ENCODE measurements at regions not wholly inside any gene's neighbourhood (a gene's known extent, or its start where the extent isn't known, plus 50 kb on each side); places are given as distances from the start of the nearest gene placed in this dataset.
"Not testable (repeated sequence)": the region's sequence is repeated elsewhere in the genome, so short reads cannot be mapped to it uniquely, and the experiment has no call there.

- DNase-seq, result not testable (repeated sequence)
Measured at GRCh38 chr17:77533697-77534096, 392.9 kb downstream of the SEC14L1 start.

DNA sequence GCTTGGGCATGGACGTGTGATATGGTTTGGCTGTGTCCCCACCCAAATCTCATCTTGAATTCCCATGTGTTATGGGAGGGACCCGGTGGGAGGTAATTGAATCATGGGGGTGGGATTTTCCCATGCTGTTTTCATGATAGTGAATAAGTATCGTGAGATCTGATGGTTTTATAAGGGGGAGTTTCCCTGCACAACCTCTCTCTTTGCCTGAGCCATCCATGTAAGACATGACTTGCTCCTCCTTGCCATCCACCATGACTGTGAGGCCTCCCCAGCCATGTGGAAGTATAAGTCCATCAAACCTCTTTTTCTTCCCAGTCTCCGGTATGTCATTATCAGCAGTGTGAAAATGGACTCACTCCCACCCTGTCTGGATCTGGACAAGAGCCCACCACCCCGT is 393.4 kb downstream of the SEC14L1 start:
- no peak for DNase-seq

GRCh38 chr17:77535435-77535834 is 394.7 kb downstream of the SEC14L1 start:
- no peak for DNase-seq

GRCh38 chr17:77535892-77536291 is 395.1 kb downstream of the SEC14L1 start:
- DNase-seq, result no peak

DNA sequence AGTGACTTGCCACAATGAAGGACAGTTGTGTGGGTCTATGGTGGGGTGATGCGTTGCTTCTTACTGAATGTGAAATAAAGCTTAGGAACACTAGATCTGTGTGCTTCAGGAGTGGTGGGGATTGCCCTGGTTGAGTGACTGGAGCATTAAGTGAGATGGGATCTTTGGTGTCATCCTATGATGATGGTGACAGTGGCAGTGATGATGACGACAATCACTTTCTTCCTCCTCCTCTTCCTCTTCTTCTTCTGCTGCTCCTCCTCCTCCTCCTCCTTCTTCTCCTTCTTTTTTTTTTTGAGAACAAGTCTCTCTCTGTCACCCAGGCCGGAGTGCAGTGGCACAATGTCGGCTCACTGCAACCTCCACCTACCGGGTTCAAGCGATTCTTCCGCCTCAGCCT is 396.8 kb downstream of the SEC14L1 start:
- no peak for DNase-seq

DNA sequence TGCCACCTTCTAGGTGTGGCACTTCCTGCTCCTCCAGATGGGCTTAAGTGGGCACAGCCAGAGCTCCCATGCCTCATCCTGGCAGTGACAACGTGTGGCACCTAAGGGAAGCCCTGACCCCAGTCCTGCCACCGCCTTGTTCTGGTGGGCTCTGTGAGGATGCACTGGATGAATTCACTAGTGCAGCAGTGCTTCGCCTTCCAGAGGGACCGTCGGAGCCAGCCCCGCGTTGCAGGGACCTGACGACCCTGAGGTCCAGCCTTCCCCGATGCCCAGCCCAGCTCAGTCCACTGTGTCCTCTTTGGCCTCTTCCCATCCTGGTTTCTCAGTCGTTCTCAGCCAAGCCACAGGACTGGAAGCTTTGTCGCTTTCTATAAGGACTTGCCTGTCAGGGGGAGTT is 399.8 kb downstream of the SEC14L1 start:
- no peak for DNase-seq

DNA sequence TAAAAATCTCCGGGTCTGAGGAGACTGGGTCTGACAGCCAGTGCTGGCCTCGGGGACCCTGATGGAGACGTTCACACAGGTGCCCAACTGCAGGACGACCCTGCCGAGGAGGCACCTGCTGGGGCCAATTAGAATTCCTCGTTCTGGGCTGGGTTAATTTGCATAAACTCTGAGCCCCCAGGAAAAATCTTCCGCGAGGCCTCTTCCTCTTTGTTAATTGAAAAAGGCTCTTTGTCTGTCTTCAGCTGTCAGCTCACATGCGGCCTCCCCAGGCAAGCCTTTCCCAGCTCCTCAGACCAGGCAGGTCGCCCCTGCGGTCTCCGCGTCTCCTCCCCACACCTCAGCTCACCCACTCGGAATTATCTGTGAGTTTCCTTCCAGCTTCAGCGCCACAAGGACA is 400.2 kb downstream of the SEC14L1 start:
- DNase-seq, result peak; percentile 64

DNA sequence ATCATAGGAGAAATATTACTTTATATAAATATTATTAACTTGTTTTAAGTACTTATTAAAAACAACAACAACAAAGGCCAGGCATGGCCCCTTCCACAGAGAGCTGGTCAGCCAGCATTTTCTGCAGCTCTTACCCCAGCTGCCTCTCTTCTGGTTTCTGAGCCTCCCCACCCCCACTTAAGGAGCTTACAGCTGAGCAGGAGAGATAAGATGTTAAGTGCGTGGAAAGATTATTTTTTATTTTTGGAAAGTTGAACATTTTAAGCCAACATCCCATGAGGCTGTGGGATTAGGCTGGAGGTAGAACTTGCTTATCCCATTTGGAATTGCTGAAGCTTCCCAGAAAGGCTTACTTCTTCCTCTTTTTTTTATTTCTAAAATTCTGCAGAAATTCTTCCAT is 401.2 kb downstream of the SEC14L1 start:
- no peak for DNase-seq

- DNase-seq, result peak; percentile 70
Measured at GRCh38 chr17:77542551-77543490, 402.1 kb downstream of the SEC14L1 start.

DNA sequence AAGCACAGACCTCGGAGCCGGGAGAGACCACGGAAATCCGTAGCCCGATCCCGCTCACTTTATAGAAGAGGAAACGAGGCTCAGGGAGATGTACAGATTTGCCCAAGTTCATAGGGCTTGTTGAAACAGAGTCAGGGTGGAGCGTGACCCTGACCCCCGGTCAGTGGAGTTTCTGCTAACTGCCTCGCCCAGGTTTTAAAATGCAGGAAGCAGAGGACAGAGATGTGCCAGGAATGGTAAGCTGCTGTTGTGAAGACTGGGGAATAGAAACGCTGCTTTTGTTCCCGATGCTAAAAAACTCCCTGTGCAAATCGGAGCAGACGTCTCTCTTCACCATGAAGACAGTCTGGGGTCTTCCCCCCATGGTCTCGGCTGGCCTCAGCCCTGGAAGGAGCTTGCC is 403.0 kb downstream of the SEC14L1 start:
- DNase-seq, result no peak

DNA sequence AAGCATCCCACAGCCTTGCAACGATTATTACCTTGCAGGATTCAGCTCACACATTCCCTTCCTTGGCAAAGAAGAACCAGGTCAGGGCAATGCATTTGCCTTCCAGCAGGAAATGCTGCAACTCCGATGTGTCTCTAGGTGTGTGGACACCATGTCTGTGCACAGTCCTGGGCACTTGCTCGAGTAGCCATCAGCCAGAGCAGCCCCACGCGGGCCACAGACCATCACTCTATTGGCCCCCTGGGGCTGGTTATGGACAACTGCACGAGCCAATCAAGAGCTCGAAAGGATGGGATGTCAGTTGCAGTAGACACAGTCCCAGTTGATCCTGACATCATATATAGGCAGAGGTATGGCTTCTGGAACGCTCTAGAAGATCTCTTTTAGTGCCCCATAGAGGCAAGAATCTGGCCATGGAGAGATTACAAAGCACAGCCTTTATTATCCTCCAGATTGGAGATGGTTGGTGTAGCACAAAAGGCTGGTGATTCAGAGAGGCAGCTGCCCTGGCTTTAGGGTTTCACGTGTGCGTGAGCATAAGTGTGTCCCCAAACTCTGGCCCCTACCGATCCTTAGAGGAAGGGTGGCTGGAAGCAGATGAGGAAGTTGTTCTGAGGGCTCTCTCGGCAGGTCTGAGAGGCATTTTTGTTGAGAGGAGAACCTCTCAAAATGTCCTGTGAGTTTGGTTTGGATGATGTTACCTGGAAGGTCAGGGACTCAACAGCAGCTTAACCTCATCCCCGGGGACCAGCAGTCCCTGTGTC is 403.8 kb downstream of the SEC14L1 start:
- no peak for DNase-seq

DNA sequence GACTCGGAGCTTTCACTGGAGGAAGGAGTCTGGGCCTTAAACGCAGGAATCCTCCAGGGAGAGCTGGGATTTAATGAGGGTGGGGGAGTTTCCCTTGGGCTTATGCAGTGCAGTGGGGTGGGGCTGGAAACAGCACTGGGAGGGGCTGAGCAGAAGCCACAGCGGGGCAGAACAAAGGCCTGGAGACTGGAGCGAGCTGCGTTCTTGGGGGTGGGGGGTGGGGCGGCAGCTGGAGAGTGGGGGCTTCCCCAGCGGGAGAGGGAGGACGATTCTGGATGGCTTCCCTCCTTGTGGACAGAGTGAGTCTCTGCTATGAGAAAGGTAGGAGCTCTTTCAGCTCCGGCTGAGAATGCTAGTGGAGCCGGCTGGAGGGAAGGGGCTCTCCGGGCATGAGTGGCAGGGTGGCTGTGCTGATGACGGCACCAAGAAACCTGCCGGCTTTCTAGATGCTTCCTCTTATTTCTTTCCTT is 406.0 kb downstream of the SEC14L1 start:
- no peak for DNase-seq

GRCh38 chr17:77548967-77549366 is 408.2 kb downstream of the SEC14L1 start:
- no peak for DNase-seq

- DNase-seq, result no peak
Measured at GRCh38 chr17:77549726-77550366, 408.7 kb upstream of the TNRC6C start.

- no peak for DNase-seq
Measured at GRCh38 chr17:77553459-77554066, 404.9 kb upstream of the TNRC6C start.

GRCh38 chr17:77555121-77555591 is 403.3 kb upstream of the TNRC6C start:
- DNase-seq, result no peak

DNA sequence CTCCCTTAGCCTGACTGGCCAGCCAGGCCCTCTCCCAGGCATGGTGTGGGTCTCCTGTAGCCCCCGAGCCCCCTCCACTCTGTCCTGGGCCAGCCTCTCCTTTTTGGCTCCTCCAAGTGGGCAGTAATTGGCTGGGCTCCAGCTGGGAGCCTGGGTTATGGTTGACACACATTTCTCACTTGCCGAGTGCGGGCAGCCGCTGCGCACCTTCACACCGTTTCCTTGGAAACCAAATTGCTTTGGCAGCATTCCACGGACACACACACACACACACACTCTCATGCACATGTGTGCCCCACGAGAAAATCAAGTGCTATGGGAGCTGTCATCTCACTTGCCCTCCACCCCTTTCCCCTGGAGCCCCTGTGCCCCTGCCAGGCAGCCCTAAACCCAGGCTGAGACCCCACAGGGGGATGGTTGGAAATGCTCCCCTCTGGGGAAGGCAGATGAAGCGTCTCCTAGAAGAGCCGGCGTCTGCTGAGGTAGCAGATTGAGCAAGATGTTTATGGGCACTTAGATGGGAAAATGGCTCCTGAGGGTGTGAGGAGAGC is 402.7 kb upstream of the TNRC6C start:
- no peak for DNase-seq

GRCh38 chr17:77556383-77557061 is 402.0 kb upstream of the TNRC6C start:
- DNase-seq, result no peak

- no peak for DNase-seq
Measured at GRCh38 chr17:77558846-77559626, 399.5 kb upstream of the TNRC6C start.

DNA sequence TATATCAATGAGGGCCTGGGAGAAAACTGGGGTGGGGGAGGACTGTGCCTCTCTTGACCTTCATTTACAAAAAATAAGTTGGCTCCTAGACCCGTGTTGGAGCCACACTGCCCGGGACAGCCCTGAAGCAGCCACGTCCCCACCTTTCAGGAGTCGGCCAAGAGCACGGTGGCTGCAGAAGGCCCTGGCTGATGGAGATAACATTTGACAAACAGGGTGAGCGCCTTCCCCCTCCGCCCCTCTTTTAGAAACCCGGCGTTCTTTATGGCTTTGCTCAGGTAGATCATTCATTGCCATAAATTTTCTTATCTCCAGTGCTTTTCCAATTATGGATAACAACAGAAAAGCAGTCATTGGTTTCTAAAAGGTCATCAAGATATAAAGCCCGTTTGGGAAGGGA is 398.1 kb upstream of the TNRC6C start:
- DNase-seq, result no peak

DNA sequence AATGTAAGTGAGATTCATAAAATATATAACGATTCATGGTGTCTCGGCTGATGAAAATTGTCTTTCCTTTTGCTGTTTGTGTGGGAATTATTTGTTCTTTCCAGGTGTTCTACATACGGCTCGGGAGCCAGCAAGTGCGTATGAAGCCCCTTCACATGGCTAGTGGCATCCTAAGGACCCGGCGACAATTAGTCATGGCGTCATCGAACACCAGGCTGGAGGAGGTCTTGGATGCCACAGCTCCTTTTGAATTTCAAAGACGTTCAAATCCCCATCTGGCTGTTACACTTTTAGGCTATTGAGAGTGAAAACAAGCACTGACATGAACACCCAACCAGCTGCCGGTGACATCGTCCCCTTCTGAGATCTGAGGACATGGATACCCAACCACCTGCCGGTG is 397.7 kb upstream of the TNRC6C start:
- DNase-seq, result no peak

All from NCI-H526 treated with DMSO at 0.1 percent for 48 hours (cell line).